CD1c-positive myeloid dendritic cell (primary cell): ENCODE measurements at regions not wholly inside any gene's neighbourhood (a gene's known extent, or its start where the extent isn't known, plus 50 kb on each side); places are given as distances from the start of the nearest gene placed in this dataset.
A peak's percentile ranks its signal among the peaks of the same experiment; 100 is the strongest.

Experiments used
- DNase-seq: peaks from one replicate; pipeline ENCODE4 v3.0.0-alpha.2; 2016; ENCODE audit errors: extremely low spot score

GRCh38 chr4:107252571-107252970, 216.5 kb upstream of the DKK2 start:
- no peak for DNase-seq

- DNase-seq = no peak
Measured at GRCh38 chr4:107248571-107248970, 212.5 kb upstream of the DKK2 start.

- no peak for DNase-seq
Measured at GRCh38 chr4:107247738-107248137, 211.6 kb upstream of the DKK2 start.

GRCh38 chr4:107246761-107247160, 210.6 kb upstream of the DKK2 start:
- no peak for DNase-seq

DNA sequence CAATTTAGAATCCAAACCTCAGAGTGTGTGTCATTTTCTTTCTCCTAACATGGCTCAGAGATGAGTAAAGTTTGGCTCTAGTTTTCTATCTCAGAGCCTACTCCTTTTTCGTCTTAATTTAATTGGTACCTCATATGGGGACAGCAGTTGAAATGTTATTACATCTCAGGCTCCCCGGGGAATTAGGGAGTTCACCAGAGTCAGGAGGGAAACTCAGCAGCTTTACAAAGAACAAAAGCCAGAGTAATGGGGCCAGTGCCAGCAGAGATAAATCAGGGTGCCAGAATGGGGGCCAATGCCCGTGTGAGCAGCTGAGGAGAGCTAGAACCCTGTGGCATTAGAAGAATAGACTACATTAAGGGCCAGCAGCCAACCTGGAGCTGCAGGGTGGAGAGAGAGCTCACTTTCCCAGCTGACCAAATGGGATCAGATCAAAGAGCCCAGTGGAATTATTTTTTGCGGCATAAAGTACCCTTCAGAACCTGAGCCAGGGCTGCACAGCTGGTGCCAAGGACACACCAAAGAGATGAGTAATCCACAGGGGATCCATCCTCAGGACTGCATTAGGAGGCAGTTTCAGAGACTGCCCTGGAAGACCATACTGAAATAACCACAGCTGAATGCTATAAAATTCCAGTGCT, 207.1 kb upstream of the DKK2 start:
- DNase-seq = no peak

DNA sequence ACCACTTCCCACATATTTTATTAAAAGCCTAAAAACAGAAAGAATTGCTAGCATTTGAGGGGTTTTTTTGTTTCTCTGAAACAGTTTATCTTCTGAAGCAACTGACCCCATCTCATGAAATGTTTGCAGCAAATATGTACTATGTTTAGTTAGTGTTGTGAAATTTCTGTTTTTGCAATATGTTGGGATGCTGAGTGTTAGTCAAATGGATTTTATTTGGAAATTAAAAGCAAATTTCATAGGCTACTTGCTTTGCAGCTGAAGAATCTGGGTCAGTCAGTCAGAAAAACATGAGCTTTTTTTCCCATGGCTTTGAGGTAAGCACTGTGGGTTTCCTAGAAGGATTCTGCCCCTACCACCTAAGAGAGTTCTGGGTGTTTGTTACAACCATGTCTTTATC, 184.9 kb upstream of the DKK2 start:
- no peak for DNase-seq

DNA sequence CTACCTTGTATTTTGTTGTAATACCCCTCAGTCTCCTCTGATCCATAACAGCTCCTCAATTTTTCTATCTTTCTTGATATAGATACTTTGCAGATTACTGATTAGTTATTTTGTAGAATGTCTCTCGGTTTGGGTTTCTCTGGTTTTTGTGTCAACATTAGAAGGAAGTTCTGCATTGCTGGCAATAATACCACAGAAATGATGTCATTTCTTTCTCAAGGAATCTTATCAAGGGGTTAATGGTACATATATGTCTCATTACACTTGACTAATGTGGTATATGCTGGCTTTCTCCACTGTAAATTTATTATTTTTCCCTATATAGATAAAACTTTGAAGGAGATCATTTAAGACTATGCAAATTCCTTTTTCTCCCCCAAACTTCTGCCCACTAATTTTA, 183.6 kb upstream of the DKK2 start:
- DNase-seq = no peak

DNA sequence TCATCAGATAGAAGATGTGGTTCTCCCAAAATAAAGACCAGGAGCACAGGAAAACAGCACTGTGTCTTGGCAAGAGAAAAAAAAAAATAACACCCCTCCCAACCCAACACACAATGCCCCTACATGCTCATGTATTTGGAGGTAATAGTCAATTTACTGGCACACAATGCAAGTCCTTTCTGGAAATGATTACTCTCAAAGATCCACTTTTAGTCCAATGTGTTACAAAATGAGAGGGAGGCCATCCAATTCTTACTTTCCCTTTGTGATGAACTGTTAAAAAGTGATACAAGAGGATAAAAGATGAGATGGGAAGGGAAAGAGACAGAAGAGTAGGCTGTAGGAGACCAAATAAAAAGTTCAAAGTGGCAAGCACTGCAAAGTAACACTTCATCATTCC, 180.3 kb upstream of the DKK2 start:
- no peak for DNase-seq

GRCh38 chr4:107215222-107215621, 179.1 kb upstream of the DKK2 start:
- no peak for DNase-seq

GRCh38 chr4:107213880-107214279, 177.8 kb upstream of the DKK2 start:
- DNase-seq = no peak

DNA sequence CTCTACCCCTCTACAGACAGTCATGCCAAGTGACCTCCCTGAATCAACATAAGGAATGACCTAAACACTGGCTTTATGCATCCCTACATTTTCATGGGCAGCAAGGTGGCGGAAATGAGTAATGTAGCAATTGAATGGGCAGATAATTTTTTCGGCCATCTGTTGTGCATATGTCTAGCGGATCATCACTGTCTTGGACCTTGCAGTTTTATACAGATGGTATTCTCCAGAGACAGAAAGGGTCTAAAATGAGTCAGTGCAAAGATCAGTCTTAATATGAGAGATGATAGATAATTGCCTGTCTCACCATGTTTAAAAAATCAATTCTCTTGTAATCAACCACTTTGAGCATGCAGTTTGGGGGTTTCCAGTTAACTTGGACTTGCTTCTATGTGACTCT, 177.3 kb upstream of the DKK2 start:
- DNase-seq = no peak

DNA sequence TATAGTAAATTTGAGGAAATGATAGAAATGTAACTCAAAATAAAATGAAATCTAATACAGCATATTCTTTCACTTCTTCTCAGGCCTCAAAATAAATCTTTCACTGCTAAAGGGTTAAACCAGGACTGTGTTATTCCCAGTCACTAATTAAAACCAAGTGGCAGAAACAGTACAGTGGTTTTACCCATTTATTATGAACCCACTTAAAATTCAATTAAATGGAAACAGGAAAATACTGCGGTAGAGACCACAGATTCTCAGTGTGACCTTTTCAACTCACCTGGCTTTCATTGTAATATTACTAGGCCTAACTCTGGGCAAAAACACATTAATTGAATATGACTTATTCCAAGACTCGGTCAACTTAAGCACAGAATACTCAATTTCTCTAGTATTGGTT, 176.5 kb upstream of the DKK2 start:
- no peak for DNase-seq

GRCh38 chr4:107210450-107211239, 174.5 kb upstream of the DKK2 start:
- no peak for DNase-seq

DNA sequence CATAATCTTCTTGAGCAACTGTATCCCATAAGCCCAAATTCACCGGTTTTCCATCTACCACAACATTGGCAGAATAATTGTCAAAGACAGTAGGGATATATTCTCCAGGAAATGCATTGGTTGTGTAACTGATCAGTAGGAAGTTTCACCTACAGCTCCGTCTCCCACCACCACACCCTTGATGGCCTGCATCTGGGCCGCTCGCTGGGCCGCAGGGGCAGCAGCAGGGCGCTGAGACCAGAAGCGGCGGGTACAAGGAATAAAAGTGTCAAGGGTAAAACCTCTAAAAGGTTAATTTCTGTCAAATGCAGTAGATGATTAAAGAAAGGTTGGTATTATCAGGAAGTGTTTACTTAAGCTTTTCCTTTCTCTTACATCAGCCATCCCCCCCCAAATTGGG, 167.6 kb upstream of the DKK2 start:
- DNase-seq = no peak

DNA sequence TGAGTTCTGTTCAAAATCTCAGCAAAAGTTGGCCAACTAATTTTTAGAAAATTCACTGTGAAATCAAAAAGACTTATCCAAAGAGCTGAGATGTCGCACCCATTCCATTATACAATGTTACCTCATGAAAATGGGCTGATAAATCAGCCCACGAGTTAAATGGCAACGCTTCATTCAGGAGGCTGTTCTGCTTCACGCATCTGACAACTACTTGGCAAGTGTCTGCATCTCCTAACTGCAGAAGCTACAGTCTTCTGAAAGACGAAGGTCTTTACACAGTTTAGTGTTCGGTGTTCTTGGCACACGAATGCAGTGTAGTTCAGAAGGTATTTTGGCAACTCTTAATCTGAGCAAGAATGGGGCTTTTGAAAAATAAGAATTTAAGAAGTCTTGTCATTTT, 166.6 kb upstream of the DKK2 start:
- DNase-seq = no peak

DNA sequence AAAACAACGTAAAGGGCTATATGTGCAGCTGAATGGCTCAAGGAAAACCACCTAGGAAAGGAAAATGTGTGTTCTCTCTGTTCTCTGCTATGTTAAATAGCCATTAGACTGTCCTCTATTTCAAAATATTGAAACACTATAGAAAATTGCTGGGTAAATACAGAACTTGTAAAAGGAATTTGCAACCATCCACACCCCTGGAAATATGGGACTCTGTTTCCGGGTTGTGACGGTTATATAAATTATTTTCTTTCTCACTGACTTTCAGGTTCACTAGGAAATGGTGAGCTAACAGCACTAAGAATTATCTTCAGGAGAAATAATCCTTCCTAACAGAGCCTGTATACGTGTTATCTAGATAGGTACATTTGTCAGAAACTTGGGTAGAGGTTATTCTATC, 161.0 kb upstream of the DKK2 start:
- no peak for DNase-seq

DNA sequence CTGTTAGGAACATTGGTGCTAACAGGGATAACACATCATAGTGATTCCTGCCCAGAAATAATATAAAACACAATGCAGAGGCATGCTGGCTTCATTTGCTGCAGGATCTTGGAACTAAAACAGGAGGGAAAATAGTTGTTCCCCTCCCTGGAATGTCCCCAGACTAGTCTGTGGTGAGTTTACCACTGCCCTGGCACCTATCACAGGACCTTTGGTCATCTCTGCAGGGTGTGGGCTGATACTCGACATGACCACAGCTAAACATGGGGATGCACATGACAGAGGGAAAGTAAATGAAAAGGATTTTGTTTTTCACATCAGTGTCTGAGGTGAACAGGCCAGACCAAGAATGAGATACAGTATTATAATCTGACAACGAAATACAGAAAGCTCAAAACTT, 160.2 kb upstream of the DKK2 start:
- no peak for DNase-seq

GRCh38 chr4:107194005-107194404, 157.9 kb upstream of the DKK2 start:
- no peak for DNase-seq

- no peak for DNase-seq
Measured at GRCh38 chr4:107192601-107193000, 156.5 kb upstream of the DKK2 start.

GRCh38 chr4:107187091-107187490, 151.0 kb upstream of the DKK2 start:
- no peak for DNase-seq

GRCh38 chr4:107183155-107183774, 147.2 kb upstream of the DKK2 start:
- DNase-seq = peak; percentile 48

DNA sequence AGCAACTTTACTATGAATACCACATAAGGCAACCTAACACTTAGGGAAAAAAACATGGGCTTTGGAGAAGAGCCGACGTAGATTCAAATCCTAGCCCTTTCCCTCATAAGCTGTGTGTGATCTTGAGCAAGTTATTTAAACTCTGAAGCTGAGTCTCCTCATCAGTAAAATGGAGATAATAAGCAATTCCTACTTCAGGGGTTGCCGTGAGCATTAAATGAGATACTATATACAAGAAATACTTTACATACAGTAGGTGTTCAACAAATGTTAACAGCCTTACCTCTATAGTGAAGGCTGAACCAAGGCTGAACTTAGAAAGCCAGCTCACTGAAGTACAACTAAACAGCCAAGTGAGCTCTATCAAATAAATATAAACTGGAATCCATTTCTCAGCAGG, 146.2 kb upstream of the DKK2 start:
- DNase-seq = no peak

DNA sequence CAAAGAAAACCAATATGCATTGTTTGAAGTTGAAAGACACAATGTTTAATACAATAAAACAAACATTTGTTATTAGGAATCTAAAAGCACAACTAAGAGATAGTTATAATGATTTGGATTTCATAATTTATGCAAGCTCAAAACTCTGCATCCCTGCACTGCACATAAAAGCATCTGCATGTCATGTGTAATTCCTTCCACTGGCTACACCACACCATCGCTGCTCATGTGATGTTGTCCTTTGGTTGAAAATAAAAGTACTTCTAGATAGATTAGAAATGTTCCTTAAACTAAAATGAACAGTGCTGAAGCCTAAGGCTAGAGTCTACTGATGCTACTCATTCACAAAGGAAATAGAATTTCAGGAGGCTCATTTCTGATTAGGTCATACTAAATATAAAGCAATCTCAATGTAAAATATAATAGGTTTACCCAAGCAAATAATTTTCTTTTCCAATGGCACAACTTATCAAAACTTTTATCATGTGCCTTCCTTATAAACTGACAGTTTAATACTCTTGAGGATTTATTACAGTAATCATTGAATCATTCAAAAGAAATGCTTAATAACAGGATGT, 130.8 kb upstream of the DKK2 start:
- DNase-seq = no peak
